ENCODE measurements at regions not wholly inside any gene's neighbourhood (a gene's known extent, or its start where the extent isn't known, plus 50 kb on each side); places are given as distances from the start of the nearest gene placed in this dataset.

- Histone ChIP-seq H3K27ac (ENCODE audit: insufficient read depth, low read depth, low read length, poor library complexity, severe bottlenecking) (peak overlapping the region; percentile 26), H3K4me1 (ENCODE audit: control insufficient read depth, insufficient read depth, low read length) (peaks cover 13% of the 10 kb centered on the region), H3K4me3 (ENCODE audit: insufficient read depth, low read depth, low read length) (no peak overlapping the region), H3K9me3 (ENCODE audit: control insufficient read depth, low read length) (no peaks in the 10 kb centered on the region), H3K36me3 (ENCODE audit: control insufficient read depth, insufficient read depth, low read length) (no peaks in the 10 kb centered on the region), H3K27me3 (ENCODE audit: control insufficient read depth, insufficient read depth, low read length, poor library complexity, severe bottlenecking) (no peaks in the 10 kb centered on the region)
- WGBS, 2 experiments = 61% methylated on average over 6 of the region's 6 CpGs
Observed at GRCh38 chr6:236519-236918, 55.8 kb upstream of the DUSP22 start.

GRCh38 chr6:240151-240550 lies 52.1 kb upstream of the DUSP22 start:
- 60 to 71% methylated on average over 3 of the region's 3 CpGs for whole genome bisulfite sequencing, 2 experiments

GRCh38 chr6:241336-241865 lies 50.9 kb upstream of the DUSP22 start:
- WGBS, 2 experiments = 85 to 88% methylated on average over 5 of the region's 5 CpGs

More at GRCh38 chr6:240151-240550, 52.1 kb upstream of the DUSP22 start:
- Histone ChIP-seq H3K27ac (ENCODE audit: insufficient read depth, low read depth, low read length, poor library complexity, severe bottlenecking) (no peak overlapping the region), H3K4me3 (ENCODE audit: insufficient read depth, low read depth, low read length) (no peak overlapping the region), H3K36me3 (ENCODE audit: control insufficient read depth, insufficient read depth, low read length) (no peaks in the 10 kb centered on the region), H3K4me1 (ENCODE audit: control insufficient read depth, insufficient read depth, low read length) (peaks cover 13% of the 10 kb centered on the region), H3K27me3 (ENCODE audit: control insufficient read depth, insufficient read depth, low read length, poor library complexity, severe bottlenecking) (no peaks in the 10 kb centered on the region), H3K9me3 (ENCODE audit: control insufficient read depth, low read length) (no peaks in the 10 kb centered on the region)

More at GRCh38 chr6:241336-241865, 50.9 kb upstream of the DUSP22 start:
- no peak overlapping the region for H3K27ac ChIP-seq (ENCODE audit: insufficient read depth, low read depth, low read length, poor library complexity, severe bottlenecking)
- no peaks in the 10 kb centered on the region for H3K27me3 ChIP-seq (ENCODE audit: control insufficient read depth, insufficient read depth, low read length, poor library complexity, severe bottlenecking)
- no peak overlapping the region for H3K4me3 ChIP-seq (ENCODE audit: insufficient read depth, low read depth, low read length)
- H3K9me3 ChIP-seq (ENCODE audit: control insufficient read depth, low read length) = no peaks in the 10 kb centered on the region
- H3K36me3 ChIP-seq (ENCODE audit: control insufficient read depth, insufficient read depth, low read length) = no peaks in the 10 kb centered on the region
- H3K4me1 ChIP-seq (ENCODE audit: control insufficient read depth, insufficient read depth, low read length) = peaks cover 5% of the 10 kb centered on the region

All from ectodermal cell (in vitro differentiated cells).